Liver (tissue), 8 donors: ENCODE measurements at regions not wholly inside any gene's neighbourhood (a gene's known extent, or its start where the extent isn't known, plus 50 kb on each side); places are given as distances from the start of the nearest gene placed in this dataset.
A peak's percentile ranks its signal among the peaks of the same experiment; 100 is the strongest.

Source experiments
- DNase-seq: peaks from one replicate; pipeline ENCODE4 v3.0.0-alpha.2; 2017; ENCODE audit warnings: low spot score
- H3K27ac ChIP-seq, 2 donors: one replicate each; pipeline ENCODE4 v1.7.0; 2013; ENCODE audit warnings: inconsistent platforms in 2 of 2, low read length in 2 of 2, control low read depth in 1 of 2, low read depth in 1 of 2, mild to moderate bottlenecking in 1 of 2
- H3K27me3 ChIP-seq, 4 donors: one replicate each; pipeline versions ENCODE4 v1.6.1 to v1.7.0; 2013; ENCODE audit warnings: low read length in 3 of 4, inconsistent platforms in 1 of 4, mild to moderate bottlenecking in 1 of 4, moderate library complexity in 1 of 4; ENCODE audit not compliant: control insufficient read depth in 4 of 4, insufficient read depth in 4 of 4
- H3K36me3 ChIP-seq, 4 donors: one replicate each; pipeline versions ENCODE4 v1.6.1 to v1.7.0; 2013; ENCODE audit warnings: low read length in 3 of 4, mild to moderate bottlenecking in 3 of 4, low read depth in 1 of 4, moderate library complexity in 1 of 4; ENCODE audit not compliant: control insufficient read depth in 4 of 4, insufficient read depth in 3 of 4
- H3K4me1 ChIP-seq, 4 donors: one replicate each; pipeline versions ENCODE4 v1.6.1 to v1.7.0; 2013; ENCODE audit warnings: low read length in 3 of 4, mild to moderate bottlenecking in 3 of 4, moderate library complexity in 1 of 4; ENCODE audit not compliant: control insufficient read depth in 4 of 4, insufficient read depth in 4 of 4
- H3K4me3 ChIP-seq, 3 donors: one replicate each; pipeline versions ENCODE4 v1.6.1 to v1.7.0; 2013; ENCODE audit warnings: low read length in 3 of 3, control low read depth in 1 of 3, low read depth in 1 of 3, mild to moderate bottlenecking in 1 of 3
- H3K9ac ChIP-seq, 2 donors: one replicate each; pipeline ENCODE4 v1.7.0; 2013; ENCODE audit warnings: low read length in 2 of 2, mild to moderate bottlenecking in 2 of 2, moderate library complexity in 2 of 2, control low read depth in 1 of 2, low read depth in 1 of 2
- H3K9me3 ChIP-seq, 4 donors: one replicate each; pipeline versions ENCODE4 v1.6.1 to v1.7.0; 2013; ENCODE audit warnings: low read length in 3 of 4; ENCODE audit not compliant: control insufficient read depth in 4 of 4
- CTCF ChIP-seq: fragments of 150-350 bp; IDR thresholded peaks from 2 replicates; pipeline ENCODE4 v1.5.1; 2017; ENCODE audit warnings: improper control_type of control experiment, low read depth, low read length; ENCODE audit not compliant: missing input control
- EGR1 ChIP-seq, 2 donors: IDR thresholded peaks; 2 replicates each; pipeline ENCODE4 v1.6.1; 2016 to 2018; ENCODE audit warnings: antibody characterized with exemption in 2 of 2, low read depth in 2 of 2
- FOXA1 ChIP-seq: IDR thresholded peaks from 2 replicates; pipeline ENCODE4 v1.6.1; 2016; ENCODE audit warnings: antibody characterized with exemption
- FOXA2 ChIP-seq: IDR thresholded peaks from 2 replicates; pipeline ENCODE4 v1.6.1; 2016; ENCODE audit warnings: antibody characterized with exemption
- HNF4A ChIP-seq, 2 donors: conservative IDR thresholded peaks; 2 replicates each; pipeline ENCODE4 v1.6.1; 2016; ENCODE audit warnings: antibody characterized with exemption in 2 of 2, mild to moderate bottlenecking in 2 of 2
- HNF4G ChIP-seq: IDR thresholded peaks from 2 replicates; pipeline ENCODE4 v1.6.1; 2016; ENCODE audit warnings: antibody characterized with exemption
- JUND ChIP-seq, 2 donors: IDR thresholded peaks; 2 replicates each; pipeline ENCODE4 v1.6.1; 2016; ENCODE audit warnings: antibody characterized with exemption in 2 of 2
- NR2F2 ChIP-seq: IDR thresholded peaks from 2 replicates; pipeline ENCODE4 v1.6.1; 2016; ENCODE audit warnings: antibody characterized with exemption
- RAD21 ChIP-seq, 2 donors: IDR thresholded peaks; 2 replicates each; pipeline ENCODE4 v1.6.1; 2016; ENCODE audit warnings: antibody characterized with exemption in 2 of 2, mild to moderate bottlenecking in 2 of 2
- REST ChIP-seq: IDR thresholded peaks from 2 replicates; pipeline ENCODE4 v1.6.1; 2016; ENCODE audit warnings: antibody characterized with exemption, mild to moderate bottlenecking
- RXRA ChIP-seq, 2 donors: IDR thresholded peaks; 2 replicates each; pipeline ENCODE4 v1.6.1; 2017 to 2018; ENCODE audit warnings: antibody characterized with exemption in 2 of 2, mild to moderate bottlenecking in 1 of 2
- WGBS: extraction: QIAGEN DNeasy Blood & Tissue Kit; methylation state at CpG from one replicate; pipeline ENCODE4 v1.1.7; 2013; 5-methylcytosine and 5-hydroxymethylcytosine counted together
- TF ChIP-seq, protein P1 (sequence below): IDR thresholded peaks from 2 replicates; pipeline ENCODE4 v1.6.1; 2016; ENCODE audit warnings: antibody characterized with exemption
- donor health status: healthy.
- donor health status: healthy.
- donor health status: healthy.
- donor health status: healthy.
- donor health status: healthy.

DNA sequence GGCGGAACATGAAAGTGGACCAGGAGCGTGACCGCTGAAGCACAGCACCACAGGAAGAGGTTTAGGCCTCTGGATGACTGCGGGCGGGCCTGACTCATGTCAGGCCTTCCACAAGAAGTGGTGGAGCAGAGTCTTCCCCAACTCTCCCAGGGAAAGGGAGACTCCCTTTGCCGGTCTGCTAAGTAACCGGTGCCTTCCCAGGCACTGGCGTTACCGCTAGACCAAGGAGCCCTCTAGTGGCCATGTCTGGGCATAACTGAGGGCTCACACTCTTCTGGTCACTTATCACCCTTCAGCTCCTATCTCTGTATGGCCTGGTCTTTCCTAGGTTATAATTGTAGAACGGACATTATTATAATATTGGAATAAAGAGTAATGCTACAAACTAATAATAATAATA lies 1931.9 kb downstream of the TP53TG3F start:
- Histone ChIP-seq H3K9ac (no peak overlapping the region), H3K27ac (no peak overlapping the region), H3K4me1 (peaks cover 0 to 2% (median 0%) of the 10 kb centered on the region in 4 donors), H3K27me3 (no peaks in the 10 kb centered on the region), H3K36me3 (no peaks in the 10 kb centered on the region), H3K4me3 (no peak overlapping the region), H3K9me3 (no peaks in the 10 kb centered on the region)
- TF ChIP-seq, protein P1, sequence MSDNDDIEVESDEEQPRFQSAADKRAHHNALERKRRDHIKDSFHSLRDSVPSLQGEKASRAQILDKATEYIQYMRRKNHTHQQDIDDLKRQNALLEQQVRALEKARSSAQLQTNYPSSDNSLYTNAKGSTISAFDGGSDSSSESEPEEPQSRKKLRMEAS = no peak
- peak; percentile 81 to 87 for TF ChIP-seq RAD21 (IDR thresholded peaks at IDR 0.05)
- TF ChIP-seq CTCF = peak; percentile 73
- 35% methylated on average over 10 of the region's 10 CpGs for WGBS
- no peak for DNase-seq

DNA sequence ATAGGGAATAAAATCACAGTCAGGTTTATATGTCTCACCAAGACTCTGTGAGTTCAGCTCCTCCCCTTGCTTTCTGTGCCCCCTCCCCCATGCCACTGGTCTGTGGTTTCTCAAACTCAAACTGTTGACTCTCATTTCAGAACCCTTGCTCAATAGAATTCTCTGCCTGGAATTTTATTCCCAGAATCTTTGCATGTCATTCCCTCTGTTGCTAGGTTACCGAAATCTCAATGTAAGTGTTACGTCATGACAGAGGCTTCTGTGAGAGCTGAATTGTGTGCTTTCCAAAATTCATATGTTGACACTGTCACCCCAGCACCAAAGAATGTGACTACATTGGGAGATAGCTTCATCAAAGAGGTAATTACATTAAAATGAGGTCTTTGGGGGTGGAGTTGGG lies 1938.8 kb downstream of the TP53TG3F start:
- no peaks in the 10 kb centered on the region for H3K27me3 ChIP-seq
- no peak overlapping the region for H3K27ac ChIP-seq
- DNase-seq = no peak
- no peaks in the 10 kb centered on the region for H3K36me3 ChIP-seq
- no peaks in the 10 kb centered on the region for H3K9me3 ChIP-seq
- 65% methylated on average over 2 of the region's 2 CpGs for whole genome bisulfite sequencing
- no peaks in the 10 kb centered on the region for H3K4me1 ChIP-seq
- no peak for TF ChIP-seq EGR1 (IDR thresholded peaks at IDR 0.05; ENCODE audit: low read depth in 2 of 2)
- TF ChIP-seq FOXA1 = no peak
- no peak for TF ChIP-seq JUND (IDR thresholded peaks at IDR 0.05)
- no peak for TF ChIP-seq HNF4A (conservative IDR thresholded peaks at IDR 0.05)
- no peak overlapping the region for H3K4me3 ChIP-seq
- H3K9ac ChIP-seq = no peak overlapping the region

GRCh38 chr16:35399133-35399532 lies 1939.7 kb downstream of the TP53TG3F start:
- no peaks in the 10 kb centered on the region for H3K36me3 ChIP-seq

More at GRCh38 chr16:35399133-35399532, 1939.7 kb downstream of the TP53TG3F start:
- Histone ChIP-seq H3K4me3 (no peak overlapping the region), H3K27ac (no peak overlapping the region), H3K9me3 (no peaks in the 10 kb centered on the region), H3K9ac (no peak overlapping the region), H3K4me1 (no peaks in the 10 kb centered on the region), H3K27me3 (no peaks in the 10 kb centered on the region)
- TF ChIP-seq EGR1 (IDR thresholded peaks at IDR 0.05; ENCODE audit: low read depth in 2 of 2) (no peak), FOXA2 (no peak), HNF4G (no peak), NR2F2 (no peak), RXRA (IDR thresholded peaks at IDR 0.05) (no peak), REST (no peak), JUND (IDR thresholded peaks at IDR 0.05) (no peak), RAD21 (IDR thresholded peaks at IDR 0.05) (no peak)
- DNase-seq = no peak
- 57% methylated on average over 2 of the region's 2 CpGs for WGBS
